ENCODE measurements at regions not wholly inside any gene's neighbourhood (a gene's known extent, or its start where the extent isn't known, plus 50 kb on each side); places are given as distances from the start of the nearest gene placed in this dataset.
A peak's percentile ranks its signal among the peaks of the same experiment; 100 is the strongest.
"Not testable (repeated sequence)": the region's sequence is repeated elsewhere in the genome, so short reads cannot be mapped to it uniquely, and the experiment has no call there.

- DNase-seq (ENCODE audit: low read depth), result no peak
- no peak for TF ChIP-seq CTCF (IDR thresholded peaks at IDR 0.05; ENCODE audit: insufficient read depth, low read length)
These were observed 234.9 kb upstream of the PPP1R3A start for GRCh38 chr7:114153700-114154099.

GRCh38 chr7:114152314-114152938, 233.6 kb upstream of the PPP1R3A start:
- no peak for DNase-seq (ENCODE audit: low read depth)
- H3K4me3 ChIP-seq (ENCODE audit: low read depth, low read length), result no peak overlapping the region
- TF ChIP-seq CTCF (IDR thresholded peaks at IDR 0.05; ENCODE audit: insufficient read depth, low read length), result no peak

More at GRCh38 chr7:114153700-114154099, 234.9 kb upstream of the PPP1R3A start:
- H3K4me3 ChIP-seq (ENCODE audit: low read depth, low read length), result no peak overlapping the region

GRCh38 chr7:114151777-114152176, 233.0 kb upstream of the PPP1R3A start:
- no peak overlapping the region for H3K4me3 ChIP-seq (ENCODE audit: low read depth, low read length)
- TF ChIP-seq CTCF (IDR thresholded peaks at IDR 0.05; ENCODE audit: insufficient read depth, low read length), result no peak
- no peak for DNase-seq (ENCODE audit: low read depth)

GRCh38 chr7:114150689-114151088, 231.9 kb upstream of the PPP1R3A start:
- H3K4me3 ChIP-seq (ENCODE audit: low read depth, low read length), result no peak overlapping the region
- TF ChIP-seq CTCF (IDR thresholded peaks at IDR 0.05; ENCODE audit: insufficient read depth, low read length), result no peak
- DNase-seq (ENCODE audit: low read depth), result no peak

GRCh38 chr7:114148779-114149178, 230.0 kb upstream of the PPP1R3A start:
- TF ChIP-seq CTCF (IDR thresholded peaks at IDR 0.05; ENCODE audit: insufficient read depth, low read length), result no peak
- H3K4me3 ChIP-seq (ENCODE audit: low read depth, low read length), result no peak overlapping the region
- DNase-seq (ENCODE audit: low read depth), result no peak

- no peak for TF ChIP-seq CTCF (IDR thresholded peaks at IDR 0.05; ENCODE audit: insufficient read depth, low read length)
- no peak overlapping the region for H3K4me3 ChIP-seq (ENCODE audit: low read depth, low read length)
- peak; percentile 2 for DNase-seq (ENCODE audit: low read depth)
These were observed 222.6 kb upstream of the PPP1R3A start for GRCh38 chr7:114141415-114141814.

- DNase-seq (ENCODE audit: low read depth), result no peak
- TF ChIP-seq CTCF (IDR thresholded peaks at IDR 0.05; ENCODE audit: insufficient read depth, low read length), result no peak
- no peak overlapping the region for H3K4me3 ChIP-seq (ENCODE audit: low read depth, low read length)
These were observed 221.8 kb upstream of the PPP1R3A start for GRCh38 chr7:114140561-114140960.

GRCh38 chr7:114139690-114140089, 220.9 kb upstream of the PPP1R3A start:
- not testable (repeated sequence) for DNase-seq (ENCODE audit: low read depth); H3K4me3 ChIP-seq (ENCODE audit: low read depth, low read length)
